Kidney capillary endothelial cell (primary cell): ENCODE measurements at regions not wholly inside any gene's neighbourhood (a gene's known extent, or its start where the extent isn't known, plus 50 kb on each side); places are given as distances from the start of the nearest gene placed in this dataset.

ENCODE experiments used
- DNase-seq: peaks from one replicate; pipeline ENCODE4 v3.0.0-alpha.2; 2018; ENCODE audit warnings: low spot score

GRCh38 chrX:150303386-150304097, 59.6 kb upstream of the MAMLD1 start:
- no peak for DNase-seq

- no peak for DNase-seq
These were observed 57.1 kb upstream of the MAMLD1 start for GRCh38 chrX:150306002-150306401.

GRCh38 chrX:150308041-150308440, 55.1 kb upstream of the MAMLD1 start:
- no peak for DNase-seq

DNA sequence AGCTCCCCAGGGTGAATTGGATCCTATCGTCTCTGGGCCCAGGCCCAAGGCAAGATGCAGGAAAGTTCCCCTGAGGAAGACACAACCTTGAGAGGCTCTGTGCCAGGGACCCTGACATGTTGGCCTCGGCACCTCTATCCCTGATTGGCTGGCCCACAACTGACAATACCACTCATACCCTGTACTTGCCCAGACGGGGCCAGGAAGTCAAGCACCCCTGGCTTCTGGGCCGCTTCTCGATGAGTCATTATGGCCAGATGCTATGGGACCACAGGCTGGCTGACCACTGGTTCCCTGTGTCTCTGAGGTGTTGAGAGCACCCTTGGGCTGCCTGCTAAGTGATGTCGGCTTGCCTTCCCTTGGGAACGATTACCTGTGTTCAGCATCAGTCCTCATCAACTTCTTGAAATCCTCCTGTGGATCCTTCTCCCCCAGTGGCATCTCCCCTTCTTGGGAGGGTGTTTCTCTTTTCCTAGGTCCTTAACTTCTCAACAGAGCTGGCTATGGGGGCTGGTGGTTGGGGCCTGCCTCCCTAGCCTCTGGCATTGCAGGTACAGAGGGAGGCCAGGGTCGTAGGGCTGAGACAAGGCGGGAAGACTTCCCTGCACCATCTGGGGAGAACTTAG, 54.5 kb upstream of the MAMLD1 start:
- DNase-seq = no peak

- no peak for DNase-seq
These were observed 52.7 kb upstream of the MAMLD1 start for GRCh38 chrX:150310417-150310816.

GRCh38 chrX:150310881-150311280, 52.2 kb upstream of the MAMLD1 start:
- DNase-seq = no peak

GRCh38 chrX:150312931-150313330, 50.2 kb upstream of the MAMLD1 start:
- DNase-seq = no peak
